WTC11 (cell line): ENCODE measurements at regions not wholly inside any gene's neighbourhood (a gene's known extent, or its start where the extent isn't known, plus 50 kb on each side); places are given as distances from the start of the nearest gene placed in this dataset.

ENCODE experiments used
- CTCF ChIP-seq: fragments of 200-600 bp; IDR thresholded peaks from 2 replicates; pipeline ENCODE4 v1.8.0; 2022; ENCODE audit warnings: antibody characterized with exemption
- FOXP1 ChIP-seq: sonication (generic); formaldehyde crosslinking; IDR thresholded peaks from 2 replicates; pipeline ENCODE4 v1.8.0; 2022; ENCODE audit warnings: missing genetic modification reagents, mild to moderate bottlenecking, moderate library complexity, borderline replicate concordance
- NR1H2 ChIP-seq: sonication (generic); formaldehyde crosslinking; IDR thresholded peaks from 2 replicates; pipeline ENCODE4 v1.9.0; 2021; ENCODE audit warnings: mild to moderate bottlenecking, moderate library complexity, missing genetic modification reagents
- RELA ChIP-seq: sonication (generic); formaldehyde crosslinking; IDR thresholded peaks from 2 replicates; pipeline ENCODE4 v1.8.1; 2022; ENCODE audit warnings: missing genetic modification reagents, mild to moderate bottlenecking, borderline replicate concordance
- USF2 ChIP-seq: sonication (generic); formaldehyde crosslinking; IDR thresholded peaks from 2 replicates; pipeline ENCODE4 v1.8.1; 2023; ENCODE audit warnings: mild to moderate bottlenecking, missing genetic modification reagents, moderate library complexity
- ZNF512 ChIP-seq: sonication (generic); formaldehyde crosslinking; IDR thresholded peaks from 2 replicates; pipeline ENCODE4 v1.8.1; 2022; ENCODE audit warnings: missing genetic modification reagents, borderline replicate concordance

- no peak for TF ChIP-seq ZNF512 (CRISPR knock-in tag)
- no peak for TF ChIP-seq USF2 (CRISPR knock-in tag)
- TF ChIP-seq CTCF = no peak
- no peak for TF ChIP-seq NR1H2 (CRISPR knock-in tag)
- no peak for TF ChIP-seq FOXP1 (CRISPR knock-in tag)
- TF ChIP-seq RELA = no peak
Measured at GRCh38 chr13:104426435-104426834, 1360.2 kb upstream of the SLC10A2 start.
